Fibroblast of villous mesenchyme (primary cell): ENCODE measurements at regions not wholly inside any gene's neighbourhood (a gene's known extent, or its start where the extent isn't known, plus 50 kb on each side); places are given as distances from the start of the nearest gene placed in this dataset.

Experiments used
- DNase-seq: peaks from one replicate; pipeline ENCODE4 v3.0.0-alpha.2; 2010; ENCODE audit warnings: low read depth
- H3K4me3 ChIP-seq: 2 replicates; pipeline ENCODE4 v1.5.1; 2011; ENCODE audit warnings: low read depth, mild to moderate bottlenecking, low read length
- CTCF ChIP-seq: IDR thresholded peaks from 2 replicates; pipeline ENCODE4 v1.5.1; 2012; ENCODE audit warnings: low read depth, mild to moderate bottlenecking, low read length; ENCODE audit not compliant: insufficient read depth

GRCh38 chr20:56723331-56723730, 94.2 kb downstream of the TFAP2C start:
- DNase-seq, result no peak
- TF ChIP-seq CTCF, result no peak
- H3K4me3 ChIP-seq, result no peak overlapping the region

DNA sequence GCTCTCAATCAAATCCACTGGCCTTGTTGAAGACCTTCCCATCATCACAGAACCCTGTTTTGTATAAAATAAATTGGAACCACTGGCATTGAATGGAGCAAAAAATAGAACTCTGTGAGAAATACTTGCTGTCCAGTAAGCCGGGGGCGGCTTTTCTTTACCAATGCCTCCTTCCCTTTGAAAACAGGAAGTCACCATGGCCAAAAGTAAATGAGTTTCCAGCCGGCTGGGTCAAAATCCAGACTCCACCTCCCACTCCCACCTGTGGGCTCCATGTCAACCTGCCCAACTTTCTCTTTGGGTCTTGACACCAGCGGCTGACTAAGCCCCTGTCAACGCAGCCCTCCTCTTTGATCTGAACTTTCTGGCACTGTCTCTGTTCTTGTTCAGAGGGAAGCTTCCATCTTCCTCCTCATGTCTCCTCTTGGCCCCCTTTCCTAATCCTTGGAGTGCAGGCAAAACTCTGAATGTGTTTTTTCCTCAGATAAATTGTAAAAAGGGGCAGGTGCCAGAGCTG, 95.2 kb downstream of the TFAP2C start:
- H3K4me3 ChIP-seq, result no peak overlapping the region
- no peak for DNase-seq
- no peak for TF ChIP-seq CTCF

GRCh38 chr20:56730003-56730402, 100.9 kb downstream of the TFAP2C start:
- DNase-seq, result no peak
- no peak overlapping the region for H3K4me3 ChIP-seq
- TF ChIP-seq CTCF, result no peak

DNA sequence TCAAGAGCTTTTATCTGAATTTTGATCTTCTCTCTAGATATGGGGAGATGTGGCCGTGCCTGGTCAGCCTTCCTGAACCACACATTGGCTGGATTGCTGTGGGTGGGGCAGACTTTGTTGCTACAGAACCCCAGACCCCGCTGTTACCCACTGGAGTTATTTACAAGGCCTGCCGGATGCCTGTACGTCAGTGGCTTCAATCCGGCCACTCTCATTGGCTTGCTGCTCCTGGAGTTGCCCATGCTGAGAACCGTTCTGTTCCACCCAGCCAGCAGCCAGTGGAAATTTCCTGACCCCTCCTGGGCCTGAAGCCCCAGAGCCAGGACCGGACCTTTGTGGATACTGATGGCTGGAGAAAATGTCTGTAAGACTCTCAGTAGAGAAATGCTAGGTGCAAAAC, 101.9 kb downstream of the TFAP2C start:
- peak; percentile 26 for DNase-seq
- no peak for TF ChIP-seq CTCF
- H3K4me3 ChIP-seq, result no peak overlapping the region

DNA sequence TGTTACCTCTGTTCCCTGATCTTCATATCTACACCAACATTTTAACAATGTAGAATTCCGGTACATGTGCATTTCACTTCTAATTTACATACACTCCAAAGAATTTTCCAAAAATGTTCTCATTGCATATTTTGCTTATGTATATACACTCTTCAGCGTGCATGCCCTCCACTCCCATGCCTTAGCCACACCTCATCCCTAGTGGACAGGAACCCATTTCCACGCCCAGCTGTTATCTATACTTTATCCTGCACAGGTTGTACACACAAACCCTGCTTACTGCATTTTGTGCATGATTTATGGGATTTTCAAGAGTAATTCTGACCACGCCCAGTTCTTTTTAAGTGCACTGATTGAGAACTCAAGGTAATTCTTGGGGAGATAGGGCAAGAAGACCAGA, 102.4 kb downstream of the TFAP2C start:
- no peak for TF ChIP-seq CTCF
- H3K4me3 ChIP-seq, result no peak overlapping the region
- no peak for DNase-seq

- TF ChIP-seq CTCF, result no peak
- no peak overlapping the region for H3K4me3 ChIP-seq
- no peak for DNase-seq
Observed at GRCh38 chr20:56733967-56734366, 104.9 kb downstream of the TFAP2C start.

- DNase-seq, result no peak
- no peak overlapping the region for H3K4me3 ChIP-seq
- no peak for TF ChIP-seq CTCF
Observed at GRCh38 chr20:56735084-56735642, 106.1 kb downstream of the TFAP2C start.
